ENCODE measurements at regions not wholly inside any gene's neighbourhood (a gene's known extent, or its start where the extent isn't known, plus 50 kb on each side); places are given as distances from the start of the nearest gene placed in this dataset.

DNA sequence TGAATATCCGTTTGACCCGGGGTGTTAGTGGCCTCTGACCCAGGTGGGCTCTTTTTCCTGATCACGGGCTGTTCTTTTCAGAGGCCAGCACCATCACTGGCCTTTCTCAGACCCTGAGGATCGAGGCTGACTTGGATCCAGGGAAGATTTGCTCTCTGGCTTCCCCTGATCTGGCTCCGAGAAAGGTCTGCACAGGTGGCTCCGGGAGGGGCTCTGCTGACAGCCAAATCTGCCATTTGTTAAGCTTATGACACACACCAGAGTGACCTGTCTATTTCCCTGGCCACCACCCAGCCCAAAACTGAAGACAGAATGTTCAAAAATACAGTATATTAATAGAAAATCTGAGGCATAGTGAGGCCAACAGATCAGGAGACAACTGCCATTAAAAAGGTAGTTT, 221.8 kb upstream of the TNRC6C start:
- TF ChIP-seq CTCF (IDR thresholded peaks at IDR 0.05; ENCODE audit: low read depth, low read length, missing input control) (no peak), RAD21 (IDR thresholded peaks at IDR 0.05) (no peak), GABPA (IDR thresholded peaks at IDR 0.05 in 1 of 2, conservative IDR thresholded peaks at IDR 0.05 in 1 of 2) (no peak), TAF1 (conservative IDR thresholded peaks at IDR 0.05) (no peak)
- TF ChIP-seq, protein P1, sequence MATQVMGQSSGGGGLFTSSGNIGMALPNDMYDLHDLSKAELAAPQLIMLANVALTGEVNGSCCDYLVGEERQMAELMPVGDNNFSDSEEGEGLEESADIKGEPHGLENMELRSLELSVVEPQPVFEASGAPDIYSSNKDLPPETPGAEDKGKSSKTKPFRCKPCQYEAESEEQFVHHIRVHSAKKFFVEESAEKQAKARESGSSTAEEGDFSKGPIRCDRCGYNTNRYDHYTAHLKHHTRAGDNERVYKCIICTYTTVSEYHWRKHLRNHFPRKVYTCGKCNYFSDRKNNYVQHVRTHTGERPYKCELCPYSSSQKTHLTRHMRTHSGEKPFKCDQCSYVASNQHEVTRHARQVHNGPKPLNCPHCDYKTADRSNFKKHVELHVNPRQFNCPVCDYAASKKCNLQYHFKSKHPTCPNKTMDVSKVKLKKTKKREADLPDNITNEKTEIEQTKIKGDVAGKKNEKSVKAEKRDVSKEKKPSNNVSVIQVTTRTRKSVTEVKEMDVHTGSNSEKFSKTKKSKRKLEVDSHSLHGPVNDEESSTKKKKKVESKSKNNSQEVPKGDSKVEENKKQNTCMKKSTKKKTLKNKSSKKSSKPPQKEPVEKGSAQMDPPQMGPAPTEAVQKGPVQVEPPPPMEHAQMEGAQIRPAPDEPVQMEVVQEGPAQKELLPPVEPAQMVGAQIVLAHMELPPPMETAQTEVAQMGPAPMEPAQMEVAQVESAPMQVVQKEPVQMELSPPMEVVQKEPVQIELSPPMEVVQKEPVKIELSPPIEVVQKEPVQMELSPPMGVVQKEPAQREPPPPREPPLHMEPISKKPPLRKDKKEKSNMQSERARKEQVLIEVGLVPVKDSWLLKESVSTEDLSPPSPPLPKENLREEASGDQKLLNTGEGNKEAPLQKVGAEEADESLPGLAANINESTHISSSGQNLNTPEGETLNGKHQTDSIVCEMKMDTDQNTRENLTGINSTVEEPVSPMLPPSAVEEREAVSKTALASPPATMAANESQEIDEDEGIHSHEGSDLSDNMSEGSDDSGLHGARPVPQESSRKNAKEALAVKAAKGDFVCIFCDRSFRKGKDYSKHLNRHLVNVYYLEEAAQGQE (IDR thresholded peaks at IDR 0.05) = no peak

Data from liver (tissue), 3 donors.